NB4 (cell line): ENCODE measurements at regions not wholly inside any gene's neighbourhood (a gene's known extent, or its start where the extent isn't known, plus 50 kb on each side); places are given as distances from the start of the nearest gene placed in this dataset.

Experiments
- CTCF ChIP-seq: IDR thresholded peaks from one replicate; pipeline ENCODE4 v1.5.1; 2012; ENCODE audit warnings: low read depth, low read length
- POLR2A ChIP-seq: IDR thresholded peaks from 2 replicates; pipeline ENCODE4 v1.6.1; 2011; ENCODE audit warnings: mild to moderate bottlenecking; ENCODE audit not compliant: insufficient read length; ENCODE audit errors: extremely low read depth

GRCh38 chr11:59285716-59286260, 72.9 kb upstream of the OR5AN1 start:
- no peak for TF ChIP-seq CTCF
- TF ChIP-seq POLR2A, result no peak
